CD8-positive, alpha-beta memory T cell (primary cell): ENCODE measurements at regions not wholly inside any gene's neighbourhood (a gene's known extent, or its start where the extent isn't known, plus 50 kb on each side); places are given as distances from the start of the nearest gene placed in this dataset.

Experiments used
- CTCF ChIA-PET: fragments of 350-600 bp; sonication (Branson Sonifier 250); formaldehyde crosslinking; loops from one replicate; lab custom pipeline; 2021; ENCODE audit warnings: antibody characterized with exemption; lab: Charles Lee
- POLR2A ChIA-PET: fragments of 350-600 bp; sonication (Branson Sonifier 250); formaldehyde crosslinking; loops from one replicate; lab custom pipeline; 2021; ENCODE audit warnings: antibody characterized with exemption; lab: Charles Lee
- DNase-seq, 5 donors: peaks; one replicate each; pipeline versions ENCODE4 v3.0.0 to v3.0.0-alpha.2; 2020 to 2022; ENCODE audit warnings: mixed read lengths in 1 of 5
- H3K27ac ChIP-seq: one replicate; pipeline ENCODE4 v1.7.0; 2013; ENCODE audit warnings: low read depth, mild to moderate bottlenecking, low read length, moderate library complexity
- H3K27me3 ChIP-seq: 2 replicates; pipeline ENCODE4 v1.7.0; 2013; ENCODE audit warnings: low read length, mild to moderate bottlenecking; ENCODE audit not compliant: insufficient read depth, poor library complexity, severe bottlenecking
- H3K36me3 ChIP-seq: 2 replicates; pipeline ENCODE4 v1.7.0; 2013; ENCODE audit warnings: mild to moderate bottlenecking, low read length, moderate library complexity; ENCODE audit not compliant: insufficient read depth
- H3K4me1 ChIP-seq: 2 replicates; pipeline ENCODE4 v1.7.0; 2013; ENCODE audit warnings: mild to moderate bottlenecking, low read length, moderate library complexity; ENCODE audit not compliant: insufficient read depth
- H3K4me3 ChIP-seq: 2 replicates; pipeline ENCODE4 v1.7.0; 2013; ENCODE audit warnings: mild to moderate bottlenecking, low read length
- H3K9me3 ChIP-seq: 2 replicates; pipeline ENCODE4 v1.7.0; 2013; ENCODE audit warnings: mild to moderate bottlenecking, low read length
- H3K27ac Mint-ChIP-seq, 8 donors: one replicate each; pipeline ENCODE4 v1.8.0; 2020 to 2021; ENCODE audit warnings: mixed read lengths in 8 of 8, mild to moderate bottlenecking in 6 of 8, inconsistent platforms in 3 of 8, moderate library complexity in 3 of 8
- H3K27me3 Mint-ChIP-seq, 2 donors: one replicate each; pipeline ENCODE4 v1.8.0; 2020 to 2021; ENCODE audit warnings: mixed read lengths in 2 of 2, mild to moderate bottlenecking in 1 of 2, moderate library complexity in 1 of 2
- H3K36me3 Mint-ChIP-seq, 3 donors: one replicate each; pipeline ENCODE4 v1.8.0; 2020 to 2021; ENCODE audit warnings: mixed read lengths in 3 of 3, inconsistent platforms in 1 of 3, mild to moderate bottlenecking in 1 of 3
- H3K4me1 Mint-ChIP-seq, 3 donors: one replicate each; pipeline ENCODE4 v1.8.0; 2020 to 2021; ENCODE audit warnings: mixed read lengths in 3 of 3, inconsistent platforms in 1 of 3, mild to moderate bottlenecking in 1 of 3
- H3K4me3 Mint-ChIP-seq, 7 donors: one replicate each; pipeline ENCODE4 v1.8.0; 2020 to 2021; ENCODE audit warnings: mixed read lengths in 7 of 7, mild to moderate bottlenecking in 6 of 7, moderate library complexity in 4 of 7, inconsistent platforms in 2 of 7
- H3K9me3 Mint-ChIP-seq, 5 donors: one replicate each; pipeline ENCODE4 v1.8.0; 2020 to 2022; ENCODE audit warnings: mixed read lengths in 5 of 5, mild to moderate bottlenecking in 3 of 5, moderate library complexity in 2 of 5, inconsistent platforms in 1 of 5

DNA sequence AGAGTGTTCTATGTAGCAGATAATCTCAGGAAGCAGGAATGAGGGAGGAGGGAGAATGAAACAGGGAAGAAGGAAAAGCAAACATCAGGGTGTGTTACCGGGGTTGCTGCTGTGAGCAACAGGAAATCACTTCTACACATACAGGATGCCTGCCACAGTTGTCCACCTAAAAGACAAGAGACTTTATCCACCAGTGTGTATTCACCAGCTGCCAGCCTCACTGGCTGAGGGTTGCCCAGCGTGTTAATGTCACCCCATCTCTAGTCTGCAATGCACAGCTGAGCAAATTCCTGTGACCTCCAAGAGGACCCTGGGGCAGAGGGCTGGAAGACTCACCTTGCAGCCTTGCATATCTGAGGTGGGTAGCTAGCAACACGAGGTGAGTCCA lies 183.7 kb downstream of the GPAM start:
- Histone ChIP-seq H3K27ac (no peak overlapping the region), H3K9me3 (no peaks in the 10 kb centered on the region), H3K4me1 (no peaks in the 10 kb centered on the region), H3K4me3 (no peak overlapping the region), H3K36me3 (no peaks in the 10 kb centered on the region), H3K27me3 (no peaks in the 10 kb centered on the region)
- ChIA-PET CTCF (no interaction called here), POLR2A (no interaction called here)
- Mint-ChIP-seq H3K27ac (no peak overlapping the region), H3K9me3 (peaks cover 0 to 3% (median 2%) of the 10 kb centered on the region in 5 donors), H3K36me3 (no peaks in the 10 kb centered on the region), H3K27me3 (peaks cover 3 to 12% of the 10 kb centered on the region in 2 donors), H3K4me3 (no peak overlapping the region), H3K4me1 (no peaks in the 10 kb centered on the region)
- no peak for DNase-seq

DNA sequence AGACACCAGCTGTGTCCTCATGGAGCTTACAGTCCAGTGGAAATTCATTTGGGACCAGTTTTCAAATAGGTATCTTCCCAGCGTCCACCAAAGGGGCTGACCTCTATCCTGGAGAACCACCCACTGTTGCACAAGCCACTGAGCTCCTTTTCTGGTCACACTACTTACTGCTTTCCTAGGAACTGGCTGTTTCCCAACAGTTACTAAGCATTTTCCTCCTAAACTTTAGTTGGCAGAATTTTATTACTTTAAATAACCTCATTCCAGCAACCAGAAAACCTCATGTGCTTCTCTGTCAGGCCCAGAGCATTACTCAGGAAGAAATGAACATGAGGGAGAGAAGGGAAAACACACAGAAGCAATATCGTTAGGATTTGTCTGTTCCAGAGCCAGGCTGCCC lies 183.1 kb downstream of the GPAM start:
- H3K4me1 Mint-ChIP-seq, result no peaks in the 10 kb centered on the region
- peaks cover 3 to 11% of the 10 kb centered on the region in 2 donors for H3K27me3 Mint-ChIP-seq
- H3K9me3 ChIP-seq, result no peaks in the 10 kb centered on the region
- ChIA-PET CTCF (no interaction called here), POLR2A (no interaction called here)
- H3K4me3 ChIP-seq, result no peak overlapping the region
- no peak for DNase-seq
- no peak overlapping the region for H3K4me3 Mint-ChIP-seq
- no peaks in the 10 kb centered on the region for H3K4me1 ChIP-seq
- H3K27ac ChIP-seq, result no peak overlapping the region
- H3K27me3 ChIP-seq, result no peaks in the 10 kb centered on the region
- H3K9me3 Mint-ChIP-seq, result peaks cover 0 to 6% (median 2%) of the 10 kb centered on the region in 5 donors
- H3K27ac Mint-ChIP-seq, result no peak overlapping the region
- no peaks in the 10 kb centered on the region for H3K36me3 ChIP-seq
- H3K36me3 Mint-ChIP-seq, result no peaks in the 10 kb centered on the region

DNA sequence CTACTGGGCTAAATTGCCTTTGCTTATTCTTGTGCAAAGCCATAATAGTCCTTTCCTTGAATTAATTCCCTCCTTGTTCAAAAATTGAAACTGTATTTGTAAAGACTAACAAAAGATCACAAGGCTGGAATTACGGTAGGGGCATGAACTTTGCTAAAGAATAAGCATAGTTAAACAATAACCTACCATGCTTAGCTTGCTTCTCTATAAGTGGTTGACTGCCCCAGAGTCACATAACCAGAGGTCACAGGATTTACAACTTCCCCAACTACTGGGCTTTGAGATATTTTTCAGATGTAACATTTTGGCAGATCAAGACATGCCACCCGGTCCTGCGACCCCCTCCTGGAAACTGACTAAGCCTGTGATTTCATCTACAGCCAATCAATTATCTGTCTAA lies 181.4 kb downstream of the GPAM start:
- no peaks in the 10 kb centered on the region for H3K36me3 Mint-ChIP-seq
- H3K27me3 Mint-ChIP-seq, result peaks cover 0 to 5% of the 10 kb centered on the region in 2 donors
- Histone ChIP-seq H3K27me3 (no peaks in the 10 kb centered on the region), H3K4me1 (no peaks in the 10 kb centered on the region), H3K36me3 (no peaks in the 10 kb centered on the region), H3K9me3 (no peaks in the 10 kb centered on the region), H3K4me3 (no peak overlapping the region), H3K27ac (no peak overlapping the region)
- H3K9me3 Mint-ChIP-seq, result peaks cover 0 to 4% (median 0%) of the 10 kb centered on the region in 5 donors
- no peaks in the 10 kb centered on the region for H3K4me1 Mint-ChIP-seq
- CTCF ChIA-PET, result no interaction called here
- POLR2A ChIA-PET, result no interaction called here
- no peak overlapping the region for H3K27ac Mint-ChIP-seq
- H3K4me3 Mint-ChIP-seq, result no peak overlapping the region
- DNase-seq, result no peak

DNA sequence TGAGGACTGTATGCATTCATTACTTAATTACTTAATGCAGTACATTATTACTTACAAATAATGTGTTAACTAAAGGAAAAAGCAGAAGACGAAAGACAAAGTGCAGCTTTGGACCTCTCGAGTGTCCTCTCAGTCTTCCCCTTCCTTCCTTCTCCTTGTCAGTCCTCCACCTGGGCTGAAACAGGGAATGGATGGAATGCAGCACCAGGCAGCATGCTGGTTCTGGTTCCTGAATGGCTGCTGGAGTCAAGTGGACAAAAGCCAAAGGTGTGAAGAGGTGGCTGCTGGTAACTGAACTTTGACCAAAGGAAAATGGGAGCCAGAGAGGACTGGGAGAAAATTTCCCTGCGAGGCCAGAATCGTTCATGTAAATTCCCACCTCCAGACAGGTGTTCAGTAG lies 179.5 kb downstream of the GPAM start:
- Histone ChIP-seq H3K27me3 (no peaks in the 10 kb centered on the region), H3K4me1 (no peaks in the 10 kb centered on the region), H3K4me3 (no peak overlapping the region), H3K9me3 (no peaks in the 10 kb centered on the region), H3K36me3 (no peaks in the 10 kb centered on the region), H3K27ac (no peak overlapping the region)
- no peak for DNase-seq
- Mint-ChIP-seq H3K27me3 (no peaks in the 10 kb centered on the region), H3K9me3 (peaks cover 0 to 4% (median 0%) of the 10 kb centered on the region in 5 donors), H3K4me1 (no peaks in the 10 kb centered on the region), H3K36me3 (no peaks in the 10 kb centered on the region), H3K27ac (no peak overlapping the region), H3K4me3 (no peak overlapping the region)
- POLR2A ChIA-PET, result no interaction called here
- CTCF ChIA-PET, result no interaction called here

DNA sequence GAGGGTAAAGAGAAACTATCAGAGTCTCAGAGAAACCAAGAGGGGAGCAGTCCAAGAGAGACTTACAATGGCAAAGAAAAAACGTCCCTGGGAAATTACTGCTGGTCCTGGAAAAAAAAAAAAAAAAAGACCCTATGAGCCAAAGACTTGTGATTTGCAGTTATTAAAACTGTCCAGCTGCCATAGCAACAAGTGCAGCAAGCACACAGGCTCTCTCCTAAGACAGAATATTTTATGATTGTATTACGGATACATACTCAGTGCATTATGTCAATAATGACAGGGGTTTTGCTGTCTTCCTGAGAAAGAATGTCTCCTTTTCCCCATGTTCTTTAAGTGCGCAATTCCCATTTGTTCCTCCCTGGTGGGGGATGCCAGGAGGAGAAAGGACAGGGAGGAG lies 178.5 kb downstream of the GPAM start:
- ChIA-PET POLR2A (no interaction called here), CTCF (no interaction called here)
- no peaks in the 10 kb centered on the region for H3K4me1 Mint-ChIP-seq

DNA sequence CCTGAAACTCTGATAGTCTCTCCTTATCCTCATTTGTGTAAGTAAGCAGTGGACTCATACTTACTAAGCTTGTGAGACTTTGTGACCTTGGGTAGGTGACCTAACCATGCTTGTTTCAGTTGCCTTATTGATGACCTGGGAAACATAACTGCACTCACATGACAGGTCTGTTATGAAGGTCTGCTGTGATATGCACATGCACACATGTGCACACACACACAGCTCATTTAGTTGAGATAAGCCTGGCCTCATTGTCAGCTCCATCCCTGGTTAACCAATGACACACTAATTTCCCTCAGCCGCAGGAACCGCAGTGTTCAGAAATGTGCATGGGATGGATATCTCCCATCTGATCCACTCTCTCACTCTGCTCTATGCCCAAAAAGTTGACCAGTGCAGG lies 177.2 kb downstream of the GPAM start:
- H3K4me1 ChIP-seq, result no peaks in the 10 kb centered on the region
- no peaks in the 10 kb centered on the region for H3K27me3 ChIP-seq
- no peak for DNase-seq
- no peak overlapping the region for H3K27ac Mint-ChIP-seq
- POLR2A ChIA-PET, result no interaction called here
- H3K4me3 Mint-ChIP-seq, result no peak overlapping the region
- H3K9me3 Mint-ChIP-seq, result peaks cover 0 to 4% (median 0%) of the 10 kb centered on the region in 5 donors
- H3K4me1 Mint-ChIP-seq, result no peaks in the 10 kb centered on the region
- no peaks in the 10 kb centered on the region for H3K36me3 ChIP-seq
- H3K4me3 ChIP-seq, result no peak overlapping the region
- H3K27me3 Mint-ChIP-seq, result peaks cover 0 to 4% of the 10 kb centered on the region in 2 donors
- H3K27ac ChIP-seq, result no peak overlapping the region
- no peaks in the 10 kb centered on the region for H3K36me3 Mint-ChIP-seq
- H3K9me3 ChIP-seq, result no peaks in the 10 kb centered on the region
- CTCF ChIA-PET, result no interaction called here

More for the DNA sequence above, 178.5 kb downstream of the GPAM start:
- Mint-ChIP-seq H3K27me3 (no peaks in the 10 kb centered on the region), H3K27ac (no peak overlapping the region), H3K4me3 (no peak overlapping the region), H3K9me3 (peaks cover 0 to 4% (median 0%) of the 10 kb centered on the region in 5 donors), H3K36me3 (no peaks in the 10 kb centered on the region)
- H3K4me1 ChIP-seq, result no peaks in the 10 kb centered on the region
- no peaks in the 10 kb centered on the region for H3K36me3 ChIP-seq
- H3K9me3 ChIP-seq, result no peaks in the 10 kb centered on the region
- no peak for DNase-seq
- H3K4me3 ChIP-seq, result no peak overlapping the region
- H3K27ac ChIP-seq, result no peak overlapping the region
- no peaks in the 10 kb centered on the region for H3K27me3 ChIP-seq

DNA sequence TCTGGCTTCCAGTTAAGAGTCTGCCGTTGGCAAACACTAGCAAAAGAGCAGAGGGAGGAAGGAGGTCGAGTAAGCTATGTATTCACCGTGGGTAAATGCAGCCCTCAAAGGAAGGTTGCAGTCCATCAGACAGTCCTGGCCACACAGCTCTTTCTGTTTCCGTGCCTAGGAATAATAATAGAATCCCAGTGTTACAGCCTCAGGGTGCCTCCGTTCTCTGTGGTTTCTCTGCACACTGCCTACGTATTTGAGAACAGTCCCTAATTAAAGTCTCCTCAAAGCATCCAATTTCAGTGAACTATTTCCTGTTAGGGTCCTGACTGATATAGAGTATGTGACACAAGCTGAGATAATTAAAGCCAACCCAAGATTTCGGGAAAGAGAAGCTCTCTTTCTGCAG lies 176.7 kb downstream of the GPAM start:
- Histone ChIP-seq H3K27ac (no peak overlapping the region), H3K36me3 (no peaks in the 10 kb centered on the region), H3K9me3 (no peaks in the 10 kb centered on the region), H3K4me3 (no peak overlapping the region), H3K4me1 (no peaks in the 10 kb centered on the region), H3K27me3 (no peaks in the 10 kb centered on the region)
- peaks cover 0 to 4% of the 10 kb centered on the region in 2 donors for H3K27me3 Mint-ChIP-seq
- H3K9me3 Mint-ChIP-seq, result peaks cover 0 to 4% (median 0%) of the 10 kb centered on the region in 5 donors
- no peak overlapping the region for H3K4me3 Mint-ChIP-seq
- H3K36me3 Mint-ChIP-seq, result no peaks in the 10 kb centered on the region
- POLR2A ChIA-PET, result no interaction called here
- H3K4me1 Mint-ChIP-seq, result no peaks in the 10 kb centered on the region
- no peak overlapping the region for H3K27ac Mint-ChIP-seq
- no peak for DNase-seq
- CTCF ChIA-PET, result no interaction called here

DNA sequence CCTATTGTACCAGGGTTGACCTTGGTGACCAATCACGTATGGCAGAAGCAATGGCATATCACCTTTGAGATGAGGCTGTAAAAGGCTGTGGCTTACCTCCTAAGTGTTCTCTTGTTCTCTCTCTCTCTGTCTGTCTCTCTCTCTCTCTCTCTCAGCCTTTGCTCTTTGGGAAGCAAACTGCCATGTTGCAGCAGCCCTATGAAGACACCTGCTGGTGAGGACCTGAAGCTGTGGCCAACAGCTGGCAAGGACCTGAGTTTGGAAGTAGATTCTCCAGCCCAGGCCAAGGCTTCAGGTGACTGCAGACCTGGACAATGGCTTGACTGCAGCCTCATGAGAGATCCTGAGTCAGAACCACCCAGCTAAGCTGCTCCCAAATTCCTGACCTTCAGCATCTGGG lies 161.4 kb downstream of the GPAM start:
- Histone ChIP-seq H3K4me3 (no peak overlapping the region), H3K27ac (no peak overlapping the region), H3K36me3 (no peaks in the 10 kb centered on the region), H3K27me3 (no peaks in the 10 kb centered on the region), H3K9me3 (no peaks in the 10 kb centered on the region), H3K4me1 (no peaks in the 10 kb centered on the region)
- Mint-ChIP-seq H3K4me1 (no peaks in the 10 kb centered on the region), H3K27me3 (peaks cover 0 to 11% of the 10 kb centered on the region in 2 donors), H3K4me3 (no peak overlapping the region), H3K36me3 (no peaks in the 10 kb centered on the region), H3K27ac (no peak overlapping the region), H3K9me3 (peaks cover 0 to 3% (median 0%) of the 10 kb centered on the region in 5 donors)
- ChIA-PET POLR2A (no interaction called here), CTCF (interaction anchor here (1.8 kb wide), 1 partner anchor 10 kb away, joined by 5 read pairs; no protein-coding TSS in a partner anchor)
- DNase-seq, result no peak

DNA sequence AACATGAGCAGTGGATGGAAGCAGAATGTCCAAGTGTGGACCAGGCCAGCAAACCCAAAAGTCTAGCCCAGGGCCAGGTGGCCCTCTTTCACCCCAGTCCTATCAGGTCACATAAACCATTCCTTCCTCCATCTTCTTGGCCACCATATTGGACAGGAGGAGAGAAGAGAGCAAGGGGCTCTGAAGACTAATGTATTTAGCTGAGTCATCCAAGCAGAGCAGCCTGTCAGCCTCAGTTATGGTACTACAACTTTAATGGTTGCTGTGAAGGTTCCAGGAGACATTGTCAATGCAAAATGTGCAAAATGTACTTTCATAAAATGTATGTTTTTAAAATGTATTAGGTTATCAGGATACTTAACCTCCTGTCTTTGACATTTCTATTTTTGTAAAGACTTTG lies 159.5 kb downstream of the GPAM start:
- no peak overlapping the region for H3K4me3 ChIP-seq
- H3K27me3 Mint-ChIP-seq, result peaks cover 2 to 3% of the 10 kb centered on the region in 2 donors
- H3K27ac Mint-ChIP-seq, result no peak overlapping the region
- CTCF ChIA-PET, result interaction anchor here (1.0 kb wide), 1 partner anchor 15 kb away, joined by 3 read pairs; no protein-coding TSS in a partner anchor
- POLR2A ChIA-PET, result no interaction called here
- H3K4me1 ChIP-seq, result no peaks in the 10 kb centered on the region
- DNase-seq, result no peak
- no peak overlapping the region for H3K4me3 Mint-ChIP-seq
- no peaks in the 10 kb centered on the region for H3K4me1 Mint-ChIP-seq
- no peak overlapping the region for H3K27ac ChIP-seq
- H3K9me3 Mint-ChIP-seq, result peaks cover 0 to 2% (median 0%) of the 10 kb centered on the region in 5 donors
- H3K36me3 Mint-ChIP-seq, result peaks cover 0 to under 1% (median 0%) of the 10 kb centered on the region in 3 donors
- H3K27me3 ChIP-seq, result no peaks in the 10 kb centered on the region
- no peaks in the 10 kb centered on the region for H3K9me3 ChIP-seq
- no peaks in the 10 kb centered on the region for H3K36me3 ChIP-seq
